Liver (tissue), 8 donors: ENCODE measurements at regions not wholly inside any gene's neighbourhood (a gene's known extent, or its start where the extent isn't known, plus 50 kb on each side); places are given as distances from the start of the nearest gene placed in this dataset.

Experiments
- DNase-seq: peaks from one replicate; pipeline ENCODE4 v3.0.0-alpha.2; 2017; ENCODE audit warnings: low spot score
- H3K27ac ChIP-seq, 2 donors: one replicate each; pipeline ENCODE4 v1.7.0; 2013; ENCODE audit warnings: inconsistent platforms in 2 of 2, low read length in 2 of 2, control low read depth in 1 of 2, low read depth in 1 of 2, mild to moderate bottlenecking in 1 of 2
- H3K27me3 ChIP-seq, 4 donors: one replicate each; pipeline versions ENCODE4 v1.6.1 to v1.7.0; 2013; ENCODE audit warnings: low read length in 3 of 4, inconsistent platforms in 1 of 4, mild to moderate bottlenecking in 1 of 4, moderate library complexity in 1 of 4; ENCODE audit not compliant: control insufficient read depth in 4 of 4, insufficient read depth in 4 of 4
- H3K36me3 ChIP-seq, 4 donors: one replicate each; pipeline versions ENCODE4 v1.6.1 to v1.7.0; 2013; ENCODE audit warnings: low read length in 3 of 4, mild to moderate bottlenecking in 3 of 4, low read depth in 1 of 4, moderate library complexity in 1 of 4; ENCODE audit not compliant: control insufficient read depth in 4 of 4, insufficient read depth in 3 of 4
- H3K4me1 ChIP-seq, 4 donors: one replicate each; pipeline versions ENCODE4 v1.6.1 to v1.7.0; 2013; ENCODE audit warnings: low read length in 3 of 4, mild to moderate bottlenecking in 3 of 4, moderate library complexity in 1 of 4; ENCODE audit not compliant: control insufficient read depth in 4 of 4, insufficient read depth in 4 of 4
- H3K4me3 ChIP-seq, 3 donors: one replicate each; pipeline versions ENCODE4 v1.6.1 to v1.7.0; 2013; ENCODE audit warnings: low read length in 3 of 3, control low read depth in 1 of 3, low read depth in 1 of 3, mild to moderate bottlenecking in 1 of 3
- H3K9ac ChIP-seq, 2 donors: one replicate each; pipeline ENCODE4 v1.7.0; 2013; ENCODE audit warnings: low read length in 2 of 2, mild to moderate bottlenecking in 2 of 2, moderate library complexity in 2 of 2, control low read depth in 1 of 2, low read depth in 1 of 2
- H3K9me3 ChIP-seq, 4 donors: one replicate each; pipeline versions ENCODE4 v1.6.1 to v1.7.0; 2013; ENCODE audit warnings: low read length in 3 of 4; ENCODE audit not compliant: control insufficient read depth in 4 of 4
- CTCF ChIP-seq: fragments of 150-350 bp; IDR thresholded peaks from 2 replicates; pipeline ENCODE4 v1.5.1; 2017; ENCODE audit warnings: improper control_type of control experiment, low read depth, low read length; ENCODE audit not compliant: missing input control
- EGR1 ChIP-seq, 2 donors: IDR thresholded peaks; 2 replicates each; pipeline ENCODE4 v1.6.1; 2016 to 2018; ENCODE audit warnings: antibody characterized with exemption in 2 of 2, low read depth in 2 of 2
- FOXA1 ChIP-seq: IDR thresholded peaks from 2 replicates; pipeline ENCODE4 v1.6.1; 2016; ENCODE audit warnings: antibody characterized with exemption
- FOXA2 ChIP-seq: IDR thresholded peaks from 2 replicates; pipeline ENCODE4 v1.6.1; 2016; ENCODE audit warnings: antibody characterized with exemption
- GABPA ChIP-seq, 2 donors: IDR thresholded peaks in 1 of 2; conservative IDR thresholded peaks in 1 of 2; 2 replicates each; pipeline ENCODE4 v1.6.1; 2016; ENCODE audit warnings: antibody characterized with exemption in 2 of 2, mild to moderate bottlenecking in 1 of 2, moderate library complexity in 1 of 2
- HNF4A ChIP-seq, 2 donors: conservative IDR thresholded peaks; 2 replicates each; pipeline ENCODE4 v1.6.1; 2016; ENCODE audit warnings: antibody characterized with exemption in 2 of 2, mild to moderate bottlenecking in 2 of 2
- HNF4G ChIP-seq: IDR thresholded peaks from 2 replicates; pipeline ENCODE4 v1.6.1; 2016; ENCODE audit warnings: antibody characterized with exemption
- JUND ChIP-seq, 2 donors: IDR thresholded peaks; 2 replicates each; pipeline ENCODE4 v1.6.1; 2016; ENCODE audit warnings: antibody characterized with exemption in 2 of 2
- NR2F2 ChIP-seq: IDR thresholded peaks from 2 replicates; pipeline ENCODE4 v1.6.1; 2016; ENCODE audit warnings: antibody characterized with exemption
- RAD21 ChIP-seq, 2 donors: IDR thresholded peaks; 2 replicates each; pipeline ENCODE4 v1.6.1; 2016; ENCODE audit warnings: antibody characterized with exemption in 2 of 2, mild to moderate bottlenecking in 2 of 2
- RXRA ChIP-seq, 2 donors: IDR thresholded peaks; 2 replicates each; pipeline ENCODE4 v1.6.1; 2017 to 2018; ENCODE audit warnings: antibody characterized with exemption in 2 of 2, mild to moderate bottlenecking in 1 of 2
- SP1 ChIP-seq: IDR thresholded peaks from 2 replicates; pipeline ENCODE4 v1.6.1; 2018; ENCODE audit warnings: antibody characterized with exemption, mild to moderate bottlenecking
- TAF1 ChIP-seq: conservative IDR thresholded peaks from 2 replicates; pipeline ENCODE4 v1.6.1; 2016; ENCODE audit warnings: antibody characterized with exemption, mild to moderate bottlenecking
- YY1 ChIP-seq: IDR thresholded peaks from 2 replicates; pipeline ENCODE4 v1.6.1; 2016; ENCODE audit warnings: antibody characterized with exemption, mild to moderate bottlenecking
- WGBS: extraction: QIAGEN DNeasy Blood & Tissue Kit; methylation state at CpG from one replicate; pipeline ENCODE4 v1.1.7; 2013; 5-methylcytosine and 5-hydroxymethylcytosine counted together
- TF ChIP-seq, protein P1 (sequence below): IDR thresholded peaks from 2 replicates; pipeline ENCODE4 v1.6.1; 2016; ENCODE audit warnings: antibody characterized with exemption
- TF ChIP-seq, protein P2 (sequence below): IDR thresholded peaks from 2 replicates; pipeline ENCODE4 v1.6.1; 2016; ENCODE audit warnings: antibody characterized with exemption, mild to moderate bottlenecking
- TF ChIP-seq, protein P3 (sequence below): IDR thresholded peaks from 2 replicates; pipeline ENCODE4 v1.6.1; 2016; ENCODE audit warnings: antibody characterized with exemption
- TF ChIP-seq, protein P4 (sequence below): IDR thresholded peaks from 2 replicates; pipeline ENCODE4 v1.6.1; 2016; ENCODE audit warnings: antibody characterized with exemption
- donor health status: healthy.
- donor health status: healthy.
- donor health status: healthy.
- donor health status: healthy.
- donor health status: healthy.

GRCh38 chr5:3217114-3217513 is 378.5 kb upstream of the IRX1 start:
- no peaks in the 10 kb centered on the region for H3K4me1 ChIP-seq
- H3K9me3 ChIP-seq, result no peaks in the 10 kb centered on the region
- no peak overlapping the region for H3K9ac ChIP-seq
- no peak overlapping the region for H3K27ac ChIP-seq
- H3K36me3 ChIP-seq, result no peaks in the 10 kb centered on the region
- no peak overlapping the region for H3K4me3 ChIP-seq
- H3K27me3 ChIP-seq, result no peaks in the 10 kb centered on the region
- 77% methylated on average over 10 of the region's 10 CpGs for WGBS
- DNase-seq, result no peak
- TF ChIP-seq NR2F2, result no peak
- no peak for TF ChIP-seq EGR1 (IDR thresholded peaks at IDR 0.05; ENCODE audit: low read depth in 2 of 2)
- TF ChIP-seq, protein P1, sequence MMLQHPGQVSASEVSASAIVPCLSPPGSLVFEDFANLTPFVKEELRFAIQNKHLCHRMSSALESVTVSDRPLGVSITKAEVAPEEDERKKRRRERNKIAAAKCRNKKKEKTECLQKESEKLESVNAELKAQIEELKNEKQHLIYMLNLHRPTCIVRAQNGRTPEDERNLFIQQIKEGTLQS, result no peak
- TF ChIP-seq RAD21 (IDR thresholded peaks at IDR 0.05), result no peak
- no peak for TF ChIP-seq JUND (IDR thresholded peaks at IDR 0.05)
- TF ChIP-seq YY1, result no peak
- TF ChIP-seq, protein P2, sequence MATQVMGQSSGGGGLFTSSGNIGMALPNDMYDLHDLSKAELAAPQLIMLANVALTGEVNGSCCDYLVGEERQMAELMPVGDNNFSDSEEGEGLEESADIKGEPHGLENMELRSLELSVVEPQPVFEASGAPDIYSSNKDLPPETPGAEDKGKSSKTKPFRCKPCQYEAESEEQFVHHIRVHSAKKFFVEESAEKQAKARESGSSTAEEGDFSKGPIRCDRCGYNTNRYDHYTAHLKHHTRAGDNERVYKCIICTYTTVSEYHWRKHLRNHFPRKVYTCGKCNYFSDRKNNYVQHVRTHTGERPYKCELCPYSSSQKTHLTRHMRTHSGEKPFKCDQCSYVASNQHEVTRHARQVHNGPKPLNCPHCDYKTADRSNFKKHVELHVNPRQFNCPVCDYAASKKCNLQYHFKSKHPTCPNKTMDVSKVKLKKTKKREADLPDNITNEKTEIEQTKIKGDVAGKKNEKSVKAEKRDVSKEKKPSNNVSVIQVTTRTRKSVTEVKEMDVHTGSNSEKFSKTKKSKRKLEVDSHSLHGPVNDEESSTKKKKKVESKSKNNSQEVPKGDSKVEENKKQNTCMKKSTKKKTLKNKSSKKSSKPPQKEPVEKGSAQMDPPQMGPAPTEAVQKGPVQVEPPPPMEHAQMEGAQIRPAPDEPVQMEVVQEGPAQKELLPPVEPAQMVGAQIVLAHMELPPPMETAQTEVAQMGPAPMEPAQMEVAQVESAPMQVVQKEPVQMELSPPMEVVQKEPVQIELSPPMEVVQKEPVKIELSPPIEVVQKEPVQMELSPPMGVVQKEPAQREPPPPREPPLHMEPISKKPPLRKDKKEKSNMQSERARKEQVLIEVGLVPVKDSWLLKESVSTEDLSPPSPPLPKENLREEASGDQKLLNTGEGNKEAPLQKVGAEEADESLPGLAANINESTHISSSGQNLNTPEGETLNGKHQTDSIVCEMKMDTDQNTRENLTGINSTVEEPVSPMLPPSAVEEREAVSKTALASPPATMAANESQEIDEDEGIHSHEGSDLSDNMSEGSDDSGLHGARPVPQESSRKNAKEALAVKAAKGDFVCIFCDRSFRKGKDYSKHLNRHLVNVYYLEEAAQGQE, result no peak
- TF ChIP-seq HNF4A (conservative IDR thresholded peaks at IDR 0.05), result no peak
- TF ChIP-seq TAF1, result no peak
- TF ChIP-seq HNF4G, result no peak
- TF ChIP-seq, protein P3, sequence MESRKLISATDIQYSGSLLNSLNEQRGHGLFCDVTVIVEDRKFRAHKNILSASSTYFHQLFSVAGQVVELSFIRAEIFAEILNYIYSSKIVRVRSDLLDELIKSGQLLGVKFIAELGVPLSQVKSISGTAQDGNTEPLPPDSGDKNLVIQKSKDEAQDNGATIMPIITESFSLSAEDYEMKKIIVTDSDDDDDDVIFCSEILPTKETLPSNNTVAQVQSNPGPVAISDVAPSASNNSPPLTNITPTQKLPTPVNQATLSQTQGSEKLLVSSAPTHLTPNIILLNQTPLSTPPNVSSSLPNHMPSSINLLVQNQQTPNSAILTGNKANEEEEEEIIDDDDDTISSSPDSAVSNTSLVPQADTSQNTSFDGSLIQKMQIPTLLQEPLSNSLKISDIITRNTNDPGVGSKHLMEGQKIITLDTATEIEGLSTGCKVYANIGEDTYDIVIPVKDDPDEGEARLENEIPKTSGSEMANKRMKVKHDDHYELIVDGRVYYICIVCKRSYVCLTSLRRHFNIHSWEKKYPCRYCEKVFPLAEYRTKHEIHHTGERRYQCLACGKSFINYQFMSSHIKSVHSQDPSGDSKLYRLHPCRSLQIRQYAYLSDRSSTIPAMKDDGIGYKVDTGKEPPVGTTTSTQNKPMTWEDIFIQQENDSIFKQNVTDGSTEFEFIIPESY, result no peak
- TF ChIP-seq, protein P4, sequence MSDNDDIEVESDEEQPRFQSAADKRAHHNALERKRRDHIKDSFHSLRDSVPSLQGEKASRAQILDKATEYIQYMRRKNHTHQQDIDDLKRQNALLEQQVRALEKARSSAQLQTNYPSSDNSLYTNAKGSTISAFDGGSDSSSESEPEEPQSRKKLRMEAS, result no peak
- TF ChIP-seq FOXA2, result no peak
- TF ChIP-seq FOXA1, result no peak
- no peak for TF ChIP-seq SP1
- TF ChIP-seq GABPA (IDR thresholded peaks at IDR 0.05 in 1 of 2, conservative IDR thresholded peaks at IDR 0.05 in 1 of 2), result no peak
- no peak for TF ChIP-seq CTCF
- TF ChIP-seq RXRA (IDR thresholded peaks at IDR 0.05), result no peak

- DNase-seq, result no peak
- WGBS, result 79% methylated on average over 7 of the region's 7 CpGs
- TF ChIP-seq HNF4G, result no peak
- TF ChIP-seq YY1, result no peak
- TF ChIP-seq GABPA (IDR thresholded peaks at IDR 0.05 in 1 of 2, conservative IDR thresholded peaks at IDR 0.05 in 1 of 2), result no peak
- no peak for TF ChIP-seq HNF4A (conservative IDR thresholded peaks at IDR 0.05)
- no peak for TF ChIP-seq FOXA1
- TF ChIP-seq NR2F2, result no peak
- TF ChIP-seq, protein P1, result no peak
- TF ChIP-seq SP1, result no peak
- TF ChIP-seq, protein P2, result no peak
- no peak for TF ChIP-seq FOXA2
- no peak for TF ChIP-seq RAD21 (IDR thresholded peaks at IDR 0.05)
- TF ChIP-seq CTCF, result no peak
These were observed 379.2 kb upstream of the IRX1 start for GRCh38 chr5:3216386-3216785.

More at GRCh38 chr5:3216386-3216785, 379.2 kb upstream of the IRX1 start:
- Histone ChIP-seq H3K9me3 (no peaks in the 10 kb centered on the region), H3K36me3 (no peaks in the 10 kb centered on the region), H3K27me3 (no peaks in the 10 kb centered on the region), H3K27ac (no peak overlapping the region), H3K4me3 (no peak overlapping the region), H3K4me1 (no peaks in the 10 kb centered on the region), H3K9ac (no peak overlapping the region)
